GM21619 (cell line): ENCODE measurements at regions not wholly inside any gene's neighbourhood (a gene's known extent, or its start where the extent isn't known, plus 50 kb on each side); places are given as distances from the start of the nearest gene placed in this dataset.
"Not testable (repeated sequence)": the region's sequence is repeated elsewhere in the genome, so short reads cannot be mapped to it uniquely, and the experiment has no call there.

ENCODE experiments used
- ATAC-seq: cut with Tn5 transposase; IDR thresholded peaks from one replicate; pipeline ENCODE4 v1.9.1; 2021; ENCODE audit not compliant: unreplicated experiment

- no peak for ATAC-seq
Measured at GRCh38 chrX:42456176-42456700, 321.7 kb downstream of the PPP1R2C start.

DNA sequence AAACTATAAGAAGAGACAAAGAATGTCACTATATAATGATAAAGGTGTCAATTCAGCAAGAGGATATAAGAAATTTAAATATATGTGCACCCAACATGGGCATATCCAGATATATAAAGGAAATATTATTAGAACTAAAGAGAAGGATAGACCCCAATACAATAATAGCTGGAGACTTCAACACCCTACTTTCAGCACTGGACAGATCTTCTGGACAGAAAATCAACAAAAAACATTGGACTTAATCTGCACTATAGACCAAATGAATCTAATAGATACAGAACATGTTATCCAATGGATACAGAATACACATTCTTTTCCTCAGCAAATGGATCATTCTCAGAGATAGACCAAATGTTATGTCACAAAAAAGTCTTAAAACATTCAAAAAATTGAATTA lies 327.7 kb downstream of the PPP1R2C start:
- ATAC-seq: no peak

GRCh38 chrX:42443267-42443666 lies 334.7 kb downstream of the PPP1R2C start:
- ATAC-seq: no peak

GRCh38 chrX:42442745-42443144 lies 335.2 kb downstream of the PPP1R2C start:
- ATAC-seq: no peak

DNA sequence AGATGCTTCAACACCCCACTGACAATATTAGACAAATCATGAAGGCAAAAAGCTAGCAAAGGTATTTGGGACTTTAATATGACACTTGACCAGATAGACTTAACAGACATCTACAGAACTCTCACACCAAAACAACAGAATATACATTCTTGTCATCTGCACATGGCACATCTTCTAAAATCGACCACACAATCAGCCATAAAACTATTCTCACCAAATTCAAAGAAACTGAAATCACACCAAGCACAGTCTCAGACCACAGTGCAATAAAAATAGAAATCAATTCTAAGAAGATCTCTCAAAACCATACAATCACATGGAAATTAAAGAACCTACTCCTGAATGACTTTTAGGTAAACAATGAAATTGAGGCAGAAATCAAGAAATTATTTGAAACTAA lies 340.8 kb downstream of the PPP1R2C start:
- ATAC-seq: no peak

GRCh38 chrX:42434458-42435166 lies 343.4 kb downstream of the PPP1R2C start:
- no peak for ATAC-seq

GRCh38 chrX:42432552-42432951 lies 345.4 kb downstream of the PPP1R2C start:
- ATAC-seq: no peak

DNA sequence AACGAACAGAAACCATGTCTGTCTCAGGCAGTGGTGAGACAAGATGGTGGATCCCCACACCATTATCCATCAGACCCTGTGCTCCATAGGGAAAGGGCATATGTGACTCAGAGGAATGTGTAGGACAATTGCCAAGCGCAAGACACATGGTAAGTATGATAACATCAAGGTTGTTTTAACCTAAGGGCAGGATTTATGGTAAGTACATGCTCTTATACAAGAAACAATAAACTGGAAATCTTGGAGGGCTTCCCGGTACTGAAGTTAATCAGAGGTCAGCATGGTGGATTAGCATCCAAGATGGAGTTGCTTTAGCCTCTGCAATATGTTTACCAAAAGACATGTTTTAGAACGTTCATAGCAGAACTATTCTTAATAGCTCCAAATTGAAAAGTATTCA lies 355.0 kb downstream of the PPP1R2C start:
- no peak for ATAC-seq

- no peak for ATAC-seq
Measured at GRCh38 chrX:42420426-42420825, 357.5 kb downstream of the PPP1R2C start.

DNA sequence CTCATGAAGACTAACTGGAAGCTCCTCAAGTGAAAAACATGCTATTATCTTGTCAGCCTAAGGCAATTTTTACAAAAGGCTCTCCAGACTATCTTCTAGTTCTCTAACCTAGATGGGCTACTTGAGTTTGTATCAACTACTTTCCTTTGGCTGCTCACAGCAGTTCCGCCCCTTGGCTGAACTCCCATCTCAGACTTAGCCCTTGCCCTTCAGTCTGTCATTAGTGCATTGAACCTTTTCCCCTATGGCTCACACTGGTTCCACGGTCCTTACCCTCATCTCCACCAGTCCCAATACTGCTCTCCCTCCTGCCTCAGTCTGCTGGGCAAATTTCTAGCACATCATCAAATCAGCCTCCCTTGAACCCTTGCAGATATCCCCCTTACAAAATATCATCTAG lies 362.3 kb downstream of the PPP1R2C start:
- ATAC-seq: no peak

DNA sequence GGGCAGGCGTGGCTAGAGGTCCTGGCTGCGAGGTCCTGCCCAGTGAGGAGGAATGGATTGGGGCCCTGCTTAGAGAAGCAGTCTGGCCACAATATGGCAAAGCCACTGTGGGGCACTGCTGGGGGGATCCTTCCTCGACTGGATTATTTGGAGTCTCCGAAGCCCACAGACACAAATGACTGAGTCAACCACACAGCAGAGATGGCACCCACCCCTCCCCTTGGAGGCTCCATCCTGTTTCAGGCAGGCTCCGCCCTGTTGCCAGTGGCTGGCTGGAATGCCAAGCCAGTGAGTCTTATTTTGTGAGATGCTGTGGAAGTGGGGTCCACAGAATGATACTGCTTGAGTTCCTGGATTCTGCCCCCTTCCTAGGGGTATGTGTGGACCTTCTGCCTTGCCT lies 363.9 kb downstream of the PPP1R2C start:
- no peak for ATAC-seq

- ATAC-seq: no peak
Measured at GRCh38 chrX:42399632-42400024, 378.3 kb downstream of the PPP1R2C start.

GRCh38 chrX:42398967-42399631 lies 378.9 kb downstream of the PPP1R2C start:
- ATAC-seq: no peak

GRCh38 chrX:42396136-42396535 lies 381.8 kb downstream of the PPP1R2C start:
- no peak for ATAC-seq

DNA sequence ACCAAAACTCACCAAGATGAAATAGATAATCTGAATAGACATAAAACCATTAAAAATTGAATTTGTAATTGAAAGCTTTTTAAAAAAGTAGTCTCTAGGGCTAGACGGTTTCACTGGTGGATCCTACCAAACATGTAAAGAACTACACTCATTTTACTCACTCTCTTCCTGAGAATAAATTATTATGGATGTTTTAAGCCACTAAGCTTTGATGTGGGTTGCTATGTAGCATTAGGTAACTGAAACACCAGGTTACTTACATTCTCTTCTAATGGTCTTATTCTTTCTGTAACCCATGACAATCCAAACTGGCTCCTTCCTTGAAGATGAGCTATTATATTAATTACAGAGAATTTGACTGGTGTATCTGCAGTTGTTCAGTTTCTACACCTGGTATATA lies 385.1 kb downstream of the PPP1R2C start:
- no peak for ATAC-seq

DNA sequence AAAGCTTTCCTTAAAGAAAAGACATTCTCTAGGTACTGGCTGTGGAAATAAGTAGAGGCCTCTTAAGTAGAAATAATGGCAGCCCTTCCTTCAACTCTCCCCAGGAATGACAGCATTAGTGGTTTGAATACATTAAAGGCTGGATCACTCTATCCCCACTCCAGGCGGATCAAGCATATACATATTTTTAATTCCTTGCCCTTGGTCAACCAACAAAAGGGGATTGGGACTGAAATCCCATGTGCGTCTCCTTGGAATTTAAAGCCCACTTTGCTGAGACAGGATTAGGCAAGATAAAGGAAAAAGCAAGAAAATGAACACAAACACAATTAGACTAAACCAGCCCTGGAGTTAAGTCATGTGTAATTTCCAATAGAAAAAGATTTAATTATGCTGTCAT lies 391.3 kb downstream of the PPP1R2C start:
- no peak for ATAC-seq

- ATAC-seq: no peak
Measured at GRCh38 chrX:42385730-42386129, 392.2 kb downstream of the PPP1R2C start.

- no peak for ATAC-seq
Measured at GRCh38 chrX:42384956-42385355, 393.0 kb downstream of the PPP1R2C start.

- no peak for ATAC-seq
Measured at GRCh38 chrX:42378857-42379256, 399.1 kb downstream of the PPP1R2C start.

- no peak for ATAC-seq
Measured at GRCh38 chrX:42375086-42375485, 402.9 kb downstream of the PPP1R2C start.

DNA sequence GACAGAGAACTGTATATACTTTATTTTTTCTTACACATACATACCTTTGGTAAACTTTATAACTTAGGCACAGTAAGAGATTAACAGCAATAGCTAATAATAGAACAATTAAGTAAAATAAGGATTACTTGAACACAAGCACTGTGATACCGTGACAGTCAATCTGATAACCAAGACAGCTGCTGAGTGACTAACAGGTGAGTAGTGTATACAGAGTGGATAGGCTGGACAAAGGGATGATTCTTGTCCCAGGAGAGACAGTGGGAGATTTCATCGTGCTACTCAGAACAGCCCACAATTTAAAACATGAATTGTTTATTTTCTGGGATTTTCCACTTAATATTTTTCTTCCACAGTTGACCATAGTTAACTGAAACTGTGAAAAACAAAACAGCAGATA lies 411.8 kb downstream of the PPP1R2C start:
- ATAC-seq: no peak

DNA sequence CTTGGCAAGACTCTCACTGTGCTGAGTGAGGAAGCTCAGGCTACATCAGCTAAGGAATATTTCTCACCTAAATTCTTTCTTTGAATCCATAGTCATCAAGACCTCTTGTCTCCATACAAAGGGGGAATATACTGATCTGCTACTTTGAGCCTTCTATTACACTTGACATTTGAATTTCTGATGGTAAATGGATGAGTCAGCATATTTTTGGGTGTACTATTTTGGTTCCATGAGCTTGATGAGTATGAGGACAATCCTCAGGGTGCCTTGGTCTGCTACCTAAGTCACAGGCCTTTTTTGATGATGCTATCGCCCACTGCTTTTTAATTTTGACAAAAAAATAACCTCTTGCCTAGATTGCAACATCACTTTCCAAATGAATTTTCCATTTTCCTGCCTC lies 415.7 kb downstream of the PPP1R2C start:
- ATAC-seq: no peak

GRCh38 chrX:42342981-42343380 lies 419.6 kb upstream of the CASK start:
- ATAC-seq: not testable (repeated sequence)
